Mesendoderm (in vitro differentiated cells): ENCODE measurements at regions not wholly inside any gene's neighbourhood (a gene's known extent, or its start where the extent isn't known, plus 50 kb on each side); places are given as distances from the start of the nearest gene placed in this dataset.
A peak's percentile ranks its signal among the peaks of the same experiment; 100 is the strongest.

ENCODE experiments used
- DNase-seq: peaks from one replicate; pipeline ENCODE4 v3.0.0; 2013
- H2AK5ac ChIP-seq: 2 replicates; pipeline ENCODE4 v1.6.1; 2013; ENCODE audit warnings: low read length, inconsistent platforms
- H2BK120ac ChIP-seq: 2 replicates; pipeline ENCODE4 v1.6.1; 2013; ENCODE audit warnings: low read depth, mild to moderate bottlenecking, low read length, moderate library complexity, mixed read lengths
- H2BK15ac ChIP-seq: replicated peaks from 2 replicates; pipeline ENCODE4 v1.6.1; 2013; ENCODE audit warnings: low read depth, mild to moderate bottlenecking, moderate library complexity
- H2BK5ac ChIP-seq: 2 replicates; pipeline ENCODE4 v1.6.1; 2013; ENCODE audit warnings: low read length, inconsistent platforms
- H3K18ac ChIP-seq: 2 replicates; pipeline ENCODE4 v1.6.1; 2013; ENCODE audit warnings: mild to moderate bottlenecking, low read length, mixed read lengths
- H3K23ac ChIP-seq: one replicate; pipeline ENCODE4 v1.6.1; 2013; ENCODE audit warnings: low read length
- H3K27ac ChIP-seq: 2 replicates; pipeline ENCODE4 v1.5.1; 2013; ENCODE audit warnings: low read depth, mild to moderate bottlenecking, inconsistent platforms, low read length, moderate library complexity
- H3K27me3 ChIP-seq: 2 replicates; pipeline ENCODE4 v1.6.1; 2013; ENCODE audit warnings: low read length, control low read depth, mild to moderate bottlenecking, inconsistent platforms; ENCODE audit not compliant: insufficient read depth, poor library complexity
- H3K36me3 ChIP-seq: 2 replicates; pipeline ENCODE4 v1.6.1; 2013; ENCODE audit warnings: low read length, inconsistent platforms; ENCODE audit not compliant: control insufficient read depth, insufficient read depth
- H3K4ac ChIP-seq: one replicate; pipeline ENCODE4 v1.6.1; 2013; ENCODE audit warnings: low read depth, mild to moderate bottlenecking, low read length, moderate library complexity
- H3K4me1 ChIP-seq: 2 replicates; pipeline ENCODE4 v1.6.1; 2013; ENCODE audit warnings: low read depth, low read length, inconsistent platforms; ENCODE audit not compliant: control insufficient read depth
- H3K4me2 ChIP-seq: 2 replicates; pipeline ENCODE4 v1.6.1; 2013; ENCODE audit warnings: low read length
- H3K4me3 ChIP-seq: 2 replicates; pipeline ENCODE4 v1.5.1; 2013; ENCODE audit warnings: mild to moderate bottlenecking, low read length
- H3K56ac ChIP-seq: one replicate; pipeline ENCODE4 v1.6.1; 2013; ENCODE audit warnings: low read length
- H3K79me1 ChIP-seq: 2 replicates; pipeline ENCODE4 v1.6.1; 2013; ENCODE audit warnings: low read length, inconsistent platforms
- H3K79me2 ChIP-seq: 2 replicates; pipeline ENCODE4 v1.6.1; 2013; ENCODE audit warnings: mild to moderate bottlenecking, low read length; ENCODE audit not compliant: control insufficient read depth, insufficient read depth
- H3K9ac ChIP-seq: 2 replicates; pipeline ENCODE4 v1.6.1; 2013; ENCODE audit warnings: low read length, inconsistent platforms
- H4K5ac ChIP-seq: one replicate; pipeline ENCODE4 v1.6.1; 2013; ENCODE audit warnings: low read length
- H4K8ac ChIP-seq: one replicate; pipeline ENCODE4 v1.6.1; 2013; ENCODE audit warnings: low read depth, mild to moderate bottlenecking, control low read depth, low read length, moderate library complexity
- WGBS: extraction: QIAGEN DNeasy Blood & Tissue Kit; methylation state at CpG from one replicate; pipeline ENCODE4 v1.1.7; 2013; ENCODE audit warnings: low lambda C conversion rate, missing lambda C conversion rate; ENCODE audit not compliant: insufficient coverage; ENCODE audit errors: extremely low coverage; 5-methylcytosine and 5-hydroxymethylcytosine counted together

- H3K23ac ChIP-seq = no peak overlapping the region
- H4K8ac ChIP-seq = no peak overlapping the region
- no peak overlapping the region for H3K56ac ChIP-seq
- H4K5ac ChIP-seq = no peak overlapping the region
- H3K27ac ChIP-seq = no peak overlapping the region
- no CpG with 5 or more reads among the region's 2 CpGs for WGBS
- no peak overlapping the region for H3K9ac ChIP-seq
- H3K4me2 ChIP-seq = no peak overlapping the region
- no peak overlapping the region for H3K4ac ChIP-seq
- H3K36me3 ChIP-seq = no peaks in the 10 kb centered on the region
- no peaks in the 10 kb centered on the region for H3K79me2 ChIP-seq
- H2BK120ac ChIP-seq = no peak overlapping the region
- no peak overlapping the region for H3K18ac ChIP-seq
- no peaks in the 10 kb centered on the region for H3K27me3 ChIP-seq
- no peak overlapping the region for H2AK5ac ChIP-seq
- H3K4me1 ChIP-seq = no peaks in the 10 kb centered on the region
- H3K4me3 ChIP-seq = no peak overlapping the region
- H2BK5ac ChIP-seq = no peak overlapping the region
- no peak overlapping the region for H2BK15ac ChIP-seq
- no peaks in the 10 kb centered on the region for H3K79me1 ChIP-seq
- DNase-seq = no peak
These were observed 486.9 kb downstream of the CDH8 start for GRCh38 chr16:61549327-61549726.

- no peaks in the 10 kb centered on the region for H3K36me3 ChIP-seq
- no peak overlapping the region for H3K27ac ChIP-seq
- H2BK120ac ChIP-seq = no peak overlapping the region
- H3K9ac ChIP-seq = no peak overlapping the region
- no peak for DNase-seq
- H4K5ac ChIP-seq = no peak overlapping the region
- H3K27me3 ChIP-seq = no peaks in the 10 kb centered on the region
- no peak overlapping the region for H2BK5ac ChIP-seq
- H4K8ac ChIP-seq = no peak overlapping the region
- H2AK5ac ChIP-seq = no peak overlapping the region
- H2BK15ac ChIP-seq = no peak overlapping the region
- H3K4me1 ChIP-seq = no peaks in the 10 kb centered on the region
- no peaks in the 10 kb centered on the region for H3K79me2 ChIP-seq
- H3K23ac ChIP-seq = no peak overlapping the region
- no peak overlapping the region for H3K18ac ChIP-seq
- no peak overlapping the region for H3K4me3 ChIP-seq
- no peak overlapping the region for H3K56ac ChIP-seq
- no peak overlapping the region for H3K4ac ChIP-seq
- H3K4me2 ChIP-seq = no peak overlapping the region
- no peaks in the 10 kb centered on the region for H3K79me1 ChIP-seq
These were observed 488.6 kb downstream of the CDH8 start for GRCh38 chr16:61547626-61548025.

GRCh38 chr16:61544165-61544564, 492.1 kb downstream of the CDH8 start:
- no peak overlapping the region for H3K18ac ChIP-seq
- H2BK120ac ChIP-seq = no peak overlapping the region
- H2BK15ac ChIP-seq = no peak overlapping the region
- WGBS = no CpG with 5 or more reads among the region's 2 CpGs
- H2BK5ac ChIP-seq = no peak overlapping the region
- H3K9ac ChIP-seq = no peak overlapping the region
- no peak overlapping the region for H3K4me3 ChIP-seq
- H3K56ac ChIP-seq = no peak overlapping the region
- H3K4ac ChIP-seq = no peak overlapping the region
- no peaks in the 10 kb centered on the region for H3K36me3 ChIP-seq
- no peak overlapping the region for H3K23ac ChIP-seq
- no peak overlapping the region for H3K4me2 ChIP-seq
- DNase-seq = peak; percentile 2
- no peak overlapping the region for H2AK5ac ChIP-seq
- H3K79me2 ChIP-seq = no peaks in the 10 kb centered on the region
- H4K8ac ChIP-seq = no peak overlapping the region
- H3K4me1 ChIP-seq = no peaks in the 10 kb centered on the region
- no peaks in the 10 kb centered on the region for H3K79me1 ChIP-seq
- H3K27ac ChIP-seq = no peak overlapping the region
- no peak overlapping the region for H4K5ac ChIP-seq
- H3K27me3 ChIP-seq = no peaks in the 10 kb centered on the region

DNA sequence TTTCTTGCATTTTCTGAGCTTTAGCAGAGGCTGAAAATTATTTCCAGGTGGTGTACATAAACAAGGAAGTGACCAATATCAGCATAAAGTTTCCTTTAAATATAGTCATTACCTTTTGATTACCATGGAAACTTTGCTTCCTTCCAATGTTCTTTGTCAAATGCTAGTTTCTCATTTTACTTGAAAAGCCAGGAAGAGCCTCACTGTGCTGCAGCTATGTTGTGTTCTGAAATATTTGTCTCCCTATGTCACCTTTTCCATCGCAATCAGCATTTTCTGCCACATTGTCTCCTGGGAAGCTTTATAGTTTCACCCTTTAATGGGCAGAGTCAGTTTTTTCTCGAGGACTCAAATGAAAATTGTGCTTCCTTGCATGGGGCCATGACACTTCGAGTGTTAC, 496.0 kb downstream of the CDH8 start:
- Histone ChIP-seq H3K56ac (no peak overlapping the region), H3K9ac (no peak overlapping the region), H3K79me2 (no peaks in the 10 kb centered on the region), H2BK120ac (no peak overlapping the region), H3K4me2 (no peak overlapping the region), H2BK15ac (no peak overlapping the region), H3K27ac (no peak overlapping the region), H3K4me3 (no peak overlapping the region), H3K27me3 (no peaks in the 10 kb centered on the region), H3K36me3 (no peaks in the 10 kb centered on the region), H3K18ac (no peak overlapping the region), H3K4ac (no peak overlapping the region), H4K5ac (no peak overlapping the region), H2BK5ac (no peak overlapping the region), H4K8ac (no peak overlapping the region), H3K79me1 (no peaks in the 10 kb centered on the region), H3K23ac (no peak overlapping the region), H2AK5ac (no peak overlapping the region), H3K4me1 (no peaks in the 10 kb centered on the region)
- peak; percentile 69 for DNase-seq
- WGBS = no CpG with 5 or more reads among the region's 3 CpGs

- no peak overlapping the region for H3K9ac ChIP-seq
- H3K56ac ChIP-seq = no peak overlapping the region
- no peak overlapping the region for H2BK5ac ChIP-seq
- no peak for DNase-seq
- H2BK120ac ChIP-seq = no peak overlapping the region
- H3K4ac ChIP-seq = no peak overlapping the region
- H2AK5ac ChIP-seq = no peak overlapping the region
- H3K27ac ChIP-seq = no peak overlapping the region
- H3K79me1 ChIP-seq = no peaks in the 10 kb centered on the region
- H3K79me2 ChIP-seq = no peaks in the 10 kb centered on the region
- H3K4me3 ChIP-seq = no peak overlapping the region
- no peaks in the 10 kb centered on the region for H3K27me3 ChIP-seq
- H3K36me3 ChIP-seq = no peaks in the 10 kb centered on the region
- no peak overlapping the region for H2BK15ac ChIP-seq
- no peak overlapping the region for H3K4me2 ChIP-seq
- no peak overlapping the region for H3K23ac ChIP-seq
- WGBS = no CpG with 5 or more reads among the region's 2 CpGs
- H3K18ac ChIP-seq = no peak overlapping the region
- no peak overlapping the region for H4K8ac ChIP-seq
- H4K5ac ChIP-seq = no peak overlapping the region
- no peaks in the 10 kb centered on the region for H3K4me1 ChIP-seq
These were observed 505.5 kb downstream of the CDH8 start for GRCh38 chr16:61530697-61531096.

- no peaks in the 10 kb centered on the region for H3K4me1 ChIP-seq
- H3K23ac ChIP-seq = no peak overlapping the region
- H3K4me3 ChIP-seq = no peak overlapping the region
- no peaks in the 10 kb centered on the region for H3K27me3 ChIP-seq
- H2BK5ac ChIP-seq = no peak overlapping the region
- H3K9ac ChIP-seq = no peak overlapping the region
- H3K56ac ChIP-seq = no peak overlapping the region
- H3K4ac ChIP-seq = no peak overlapping the region
- no peaks in the 10 kb centered on the region for H3K36me3 ChIP-seq
- H2AK5ac ChIP-seq = no peak overlapping the region
- DNase-seq = no peak
- no peak overlapping the region for H3K18ac ChIP-seq
- no peaks in the 10 kb centered on the region for H3K79me1 ChIP-seq
- no peak overlapping the region for H2BK15ac ChIP-seq
- no peak overlapping the region for H3K4me2 ChIP-seq
- H3K27ac ChIP-seq = no peak overlapping the region
- WGBS = no CpG with 5 or more reads among the region's 2 CpGs
- no peak overlapping the region for H4K8ac ChIP-seq
- no peak overlapping the region for H4K5ac ChIP-seq
- no peaks in the 10 kb centered on the region for H3K79me2 ChIP-seq
- no peak overlapping the region for H2BK120ac ChIP-seq
These were observed 535.4 kb downstream of the CDH8 start for GRCh38 chr16:61500851-61501250.
